LNCAP (cell line): ENCODE measurements at regions not wholly inside any gene's neighbourhood (a gene's known extent, or its start where the extent isn't known, plus 50 kb on each side); places are given as distances from the start of the nearest gene placed in this dataset.

ENCODE experiments used
- TF ChIP-seq, protein P1 (sequence below): fragments of 450-650 bp; IDR thresholded peaks from 2 replicates; pipeline ENCODE4 v1.5.1; 2017; ENCODE audit warnings: mild to moderate bottlenecking

DNA sequence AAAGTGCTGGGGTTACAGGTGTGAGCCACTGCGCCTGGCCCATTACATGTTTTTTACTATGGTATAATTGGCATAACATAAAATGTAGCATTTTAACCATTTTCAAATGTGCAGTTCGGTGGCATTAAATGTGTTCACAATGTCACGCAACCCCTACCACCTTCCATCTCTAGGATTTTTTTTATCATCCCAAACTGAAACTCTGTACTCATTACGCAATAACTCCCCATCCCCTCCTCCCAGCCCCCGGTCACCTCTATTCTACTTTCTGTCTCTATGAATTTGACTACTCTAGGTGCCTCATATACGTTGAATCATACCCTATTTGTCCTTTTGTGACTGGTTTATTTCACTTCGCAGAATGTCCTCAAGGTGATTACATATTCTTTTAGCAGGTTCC lies 233.1 kb upstream of the ARID1B start:
- TF ChIP-seq, protein P1, sequence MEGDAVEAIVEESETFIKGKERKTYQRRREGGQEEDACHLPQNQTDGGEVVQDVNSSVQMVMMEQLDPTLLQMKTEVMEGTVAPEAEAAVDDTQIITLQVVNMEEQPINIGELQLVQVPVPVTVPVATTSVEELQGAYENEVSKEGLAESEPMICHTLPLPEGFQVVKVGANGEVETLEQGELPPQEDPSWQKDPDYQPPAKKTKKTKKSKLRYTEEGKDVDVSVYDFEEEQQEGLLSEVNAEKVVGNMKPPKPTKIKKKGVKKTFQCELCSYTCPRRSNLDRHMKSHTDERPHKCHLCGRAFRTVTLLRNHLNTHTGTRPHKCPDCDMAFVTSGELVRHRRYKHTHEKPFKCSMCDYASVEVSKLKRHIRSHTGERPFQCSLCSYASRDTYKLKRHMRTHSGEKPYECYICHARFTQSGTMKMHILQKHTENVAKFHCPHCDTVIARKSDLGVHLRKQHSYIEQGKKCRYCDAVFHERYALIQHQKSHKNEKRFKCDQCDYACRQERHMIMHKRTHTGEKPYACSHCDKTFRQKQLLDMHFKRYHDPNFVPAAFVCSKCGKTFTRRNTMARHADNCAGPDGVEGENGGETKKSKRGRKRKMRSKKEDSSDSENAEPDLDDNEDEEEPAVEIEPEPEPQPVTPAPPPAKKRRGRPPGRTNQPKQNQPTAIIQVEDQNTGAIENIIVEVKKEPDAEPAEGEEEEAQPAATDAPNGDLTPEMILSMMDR = no peak

DNA sequence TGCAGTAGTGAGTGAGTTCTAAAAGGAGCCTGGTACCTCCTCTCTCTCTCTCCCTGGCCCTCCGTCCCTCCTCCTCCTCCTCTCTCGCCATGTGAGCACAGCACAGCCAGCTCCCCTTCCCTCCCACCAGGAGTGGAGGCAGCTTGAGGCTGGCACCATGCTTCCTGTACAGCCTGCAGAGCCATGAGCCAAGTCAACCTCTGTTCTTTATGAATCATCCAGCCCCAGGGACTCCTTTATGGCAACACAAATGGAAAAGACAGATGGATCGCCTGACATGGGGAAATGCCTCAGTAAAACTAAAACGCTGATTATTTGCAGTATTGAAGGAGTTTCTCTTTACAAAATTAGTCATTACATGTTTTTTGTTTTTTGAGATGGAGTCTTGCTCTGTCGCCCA lies 233.7 kb upstream of the ARID1B start:
- TF ChIP-seq, protein P1 = no peak

DNA sequence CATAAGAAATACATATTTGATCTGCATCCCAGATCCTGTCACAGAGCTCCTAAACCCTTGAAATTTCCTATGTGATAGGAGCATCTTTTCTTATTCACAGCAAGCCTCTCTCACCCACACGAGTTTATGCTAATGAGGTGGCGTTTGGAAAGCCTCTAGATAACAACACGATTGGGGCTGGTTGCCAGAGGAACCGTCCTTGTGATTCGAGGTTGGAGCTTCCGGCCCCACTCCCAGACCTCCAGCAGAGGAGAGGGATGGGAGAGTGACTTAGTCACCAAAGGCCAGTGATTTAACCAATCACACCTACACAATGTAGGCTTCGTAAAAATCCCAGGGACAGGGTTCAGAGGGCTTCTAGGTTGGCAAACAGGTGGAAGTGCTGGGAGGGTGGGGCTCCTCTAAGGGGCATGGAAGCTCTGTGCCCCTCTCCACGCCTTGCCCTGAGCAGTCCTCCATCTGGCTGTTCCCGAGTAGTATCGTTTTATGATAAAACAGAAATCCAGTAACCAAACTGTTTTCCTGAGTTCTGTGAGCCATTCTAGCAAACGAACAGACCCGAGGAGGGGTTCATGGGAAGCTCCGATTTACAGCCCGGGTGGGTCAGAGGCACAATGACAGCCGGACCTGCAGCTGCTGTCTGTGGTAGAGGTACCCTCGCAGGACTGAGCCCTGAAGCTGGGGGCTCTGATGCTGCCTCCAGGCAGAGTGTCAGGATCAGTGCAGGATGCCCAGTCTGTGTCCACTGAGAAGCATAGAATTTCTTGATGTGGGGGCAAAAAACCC lies 238.1 kb upstream of the ARID1B start:
- TF ChIP-seq, protein P1 = no peak

DNA sequence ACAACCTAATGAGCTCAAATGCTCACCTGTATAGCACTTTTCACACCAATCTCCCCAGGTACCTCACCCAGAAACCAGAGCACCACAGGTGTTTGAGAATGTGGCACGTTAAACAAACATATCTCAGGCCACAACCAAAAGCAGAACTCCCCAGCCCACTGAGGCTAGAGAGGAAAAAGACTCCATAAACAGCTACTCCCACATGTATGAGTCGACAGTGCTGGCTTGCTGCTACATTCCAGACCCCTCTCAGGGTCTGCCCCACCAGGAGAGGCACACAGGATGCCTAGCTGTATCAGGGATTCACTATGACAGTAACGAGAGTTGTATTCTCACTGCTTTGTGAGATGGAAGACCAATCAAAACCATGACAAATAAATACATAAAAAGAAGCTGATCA lies 242.6 kb upstream of the ARID1B start:
- TF ChIP-seq, protein P1 = no peak

DNA sequence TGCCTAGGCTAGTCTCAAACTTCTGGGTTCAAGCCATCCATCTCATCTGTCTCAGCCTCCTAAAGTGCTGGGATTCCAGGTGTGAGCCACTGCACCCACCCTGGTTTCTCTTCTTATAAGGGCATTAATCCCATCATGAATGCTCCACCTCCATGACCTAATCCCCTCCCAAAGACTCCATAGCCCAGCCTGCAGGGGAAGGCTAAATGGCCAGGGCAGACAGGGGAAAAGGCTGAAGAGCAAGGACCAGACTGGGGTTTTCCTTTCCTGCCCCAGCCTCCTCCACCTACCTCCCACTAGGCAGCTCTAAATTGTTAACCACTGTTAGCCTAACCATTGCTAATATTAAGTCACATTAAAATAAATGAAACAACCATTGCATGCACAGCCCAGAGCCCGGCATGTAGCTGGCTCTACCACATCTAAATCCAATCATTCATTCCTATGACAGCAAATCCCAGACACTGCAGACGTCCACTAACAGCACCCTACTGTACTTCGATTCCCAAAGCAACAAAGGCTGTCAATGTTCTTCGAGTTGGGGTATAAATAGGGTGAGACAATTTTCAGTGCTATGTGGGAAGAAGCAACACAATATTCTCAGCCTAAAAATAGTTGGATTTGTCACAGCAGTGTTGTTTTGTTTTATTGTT lies 243.2 kb upstream of the ARID1B start:
- TF ChIP-seq, protein P1 = no peak

DNA sequence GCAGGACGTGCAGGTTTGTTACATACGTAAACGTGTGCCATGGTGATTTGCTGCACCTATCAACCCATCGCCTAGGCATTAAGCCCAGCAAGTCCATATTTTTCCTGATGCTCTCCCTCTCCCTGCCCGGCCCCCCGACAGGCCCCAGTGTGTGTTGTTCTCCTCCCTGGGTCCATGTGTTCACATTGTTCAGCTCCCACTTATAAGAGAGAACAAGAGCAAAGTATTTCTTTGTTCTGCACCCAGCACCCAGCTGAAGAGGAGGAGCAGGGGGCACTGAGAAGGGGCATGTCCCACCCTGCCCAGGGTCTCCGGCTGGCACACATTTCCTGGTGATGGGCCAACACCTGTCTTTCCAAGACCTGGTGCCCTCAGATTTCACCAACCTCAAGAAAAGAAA lies 251.1 kb upstream of the ARID1B start:
- TF ChIP-seq, protein P1 = no peak

DNA sequence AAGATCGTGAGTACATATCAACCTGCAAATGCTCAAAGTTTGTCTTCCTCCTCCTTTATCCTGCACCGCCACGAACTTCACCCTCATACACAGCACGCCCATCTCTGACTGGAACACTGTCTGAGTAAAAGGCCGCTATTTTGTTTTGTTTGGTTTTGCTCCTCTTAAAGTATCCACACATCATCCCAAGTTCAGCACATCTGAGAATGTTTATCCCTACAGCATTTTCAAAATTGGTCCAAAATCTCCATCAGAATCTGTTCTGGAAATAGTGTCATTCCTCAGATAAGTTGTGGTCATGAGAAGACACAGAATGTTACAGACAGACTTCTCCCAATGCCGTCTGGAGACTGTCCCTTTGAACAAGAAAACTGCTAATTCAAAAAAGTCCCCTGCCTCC lies 251.6 kb upstream of the ARID1B start:
- TF ChIP-seq, protein P1 = no peak
